ENCODE measurements at regions not wholly inside any gene's neighbourhood (a gene's known extent, or its start where the extent isn't known, plus 50 kb on each side); places are given as distances from the start of the nearest gene placed in this dataset.

- CTCF ChIA-PET: interaction anchor here (1.0 kb wide), 1 partner anchor 23 kb away, joined by 3 read pairs; no protein-coding TSS in a partner anchor
- Histone ChIP-seq H3K4me2 (ENCODE audit: low read length) (no peak overlapping the region), H3K36me3 (ENCODE audit: low read depth, low read length) (peaks cover 16% of the 10 kb centered on the region), H3K27me3 (ENCODE audit: low read length) (no peaks in the 10 kb centered on the region), H4K20me1 (ENCODE audit: low read length) (no peaks in the 10 kb centered on the region), H3K9me2 (replicated peaks; ENCODE audit: low read length) (no peaks in the 10 kb centered on the region), H3K79me2 (ENCODE audit: low read length) (no peaks in the 10 kb centered on the region), H2AFZ (ENCODE audit: low read length) (no peak overlapping the region), H3K9me3 (ENCODE audit: low read length) (no peaks in the 10 kb centered on the region), H3K27ac (ENCODE audit: low read length) (no peak overlapping the region), H3K4me1 (ENCODE audit: insufficient read depth, low read length) (peaks cover 13% of the 10 kb centered on the region), H3K9ac (ENCODE audit: low read length) (no peak overlapping the region), H3F3A (ENCODE audit: low read length, unreplicated experiment) (no peaks in the 10 kb centered on the region), H3K4me3 (ENCODE audit: low read length) (no peak overlapping the region)
- POLR2A ChIA-PET (ENCODE audit: unreplicated experiment): no interaction called here
- DNase-seq (no peak), ATAC-seq (no peak)
- intact Hi-C loops (cut with micrococcal nuclease): no loop called here
- BruUV-seq (replicated peaks): no TSS peak
- TF ChIP-seq, protein P1, sequence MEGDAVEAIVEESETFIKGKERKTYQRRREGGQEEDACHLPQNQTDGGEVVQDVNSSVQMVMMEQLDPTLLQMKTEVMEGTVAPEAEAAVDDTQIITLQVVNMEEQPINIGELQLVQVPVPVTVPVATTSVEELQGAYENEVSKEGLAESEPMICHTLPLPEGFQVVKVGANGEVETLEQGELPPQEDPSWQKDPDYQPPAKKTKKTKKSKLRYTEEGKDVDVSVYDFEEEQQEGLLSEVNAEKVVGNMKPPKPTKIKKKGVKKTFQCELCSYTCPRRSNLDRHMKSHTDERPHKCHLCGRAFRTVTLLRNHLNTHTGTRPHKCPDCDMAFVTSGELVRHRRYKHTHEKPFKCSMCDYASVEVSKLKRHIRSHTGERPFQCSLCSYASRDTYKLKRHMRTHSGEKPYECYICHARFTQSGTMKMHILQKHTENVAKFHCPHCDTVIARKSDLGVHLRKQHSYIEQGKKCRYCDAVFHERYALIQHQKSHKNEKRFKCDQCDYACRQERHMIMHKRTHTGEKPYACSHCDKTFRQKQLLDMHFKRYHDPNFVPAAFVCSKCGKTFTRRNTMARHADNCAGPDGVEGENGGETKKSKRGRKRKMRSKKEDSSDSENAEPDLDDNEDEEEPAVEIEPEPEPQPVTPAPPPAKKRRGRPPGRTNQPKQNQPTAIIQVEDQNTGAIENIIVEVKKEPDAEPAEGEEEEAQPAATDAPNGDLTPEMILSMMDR (conservative IDR thresholded peaks at IDR 0.05; ENCODE audit: low read depth, low read length): no peak
- TF ChIP-seq EZH2phosphoT487 (IDR thresholded peaks at IDR 0.05; ENCODE audit: borderline replicate concordance, low read length) (no peak), EZH2 (IDR thresholded peaks at IDR 0.05; ENCODE audit: low read length, unreplicated experiment) (no peak)
Measured at GRCh38 chr12:124400124-124400523, 105.2 kb downstream of the RFLNA start.

DNA sequence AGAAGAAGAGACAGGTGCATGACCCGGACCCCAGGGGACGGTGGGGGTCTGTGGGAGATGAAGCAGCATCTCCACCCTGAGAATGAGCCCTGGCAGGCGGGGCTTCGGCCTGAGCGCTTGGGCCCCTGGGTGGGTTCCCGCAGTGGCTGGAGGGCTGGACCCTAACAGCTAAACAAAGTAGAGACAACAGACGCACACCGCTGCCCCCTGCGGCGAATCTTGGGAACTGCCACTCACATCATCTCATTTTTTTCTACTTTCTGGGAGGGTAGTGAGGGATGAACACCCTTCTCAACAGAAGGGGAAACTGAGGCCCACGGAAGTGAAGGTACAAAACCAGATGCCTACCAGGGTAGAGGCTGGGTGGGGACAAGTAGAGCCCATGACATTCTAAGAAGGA lies 104.7 kb downstream of the RFLNA start:
- TF ChIP-seq EZH2 (IDR thresholded peaks at IDR 0.05; ENCODE audit: low read length, unreplicated experiment): no peak
- TF ChIP-seq, protein P1 (conservative IDR thresholded peaks at IDR 0.05; ENCODE audit: low read depth, low read length): peak; percentile 85
- no peak for TF ChIP-seq EZH2phosphoT487 (IDR thresholded peaks at IDR 0.05; ENCODE audit: borderline replicate concordance, low read length)
- intact Hi-C loops (cut with micrococcal nuclease): no loop called here
- H4K20me1 ChIP-seq (ENCODE audit: low read length): no peaks in the 10 kb centered on the region
- no peaks in the 10 kb centered on the region for H3K79me2 ChIP-seq (ENCODE audit: low read length)
- BruUV-seq (replicated peaks): no TSS peak
- H3K27ac ChIP-seq (ENCODE audit: low read length): no peak overlapping the region
- ChIA-PET POLR2A (ENCODE audit: unreplicated experiment) (no interaction called here), CTCF (interaction anchor here (0.6 to 1.0 kb wide), 2 partner anchors 23 to 47 kb away, joined by 3 read pairs; no protein-coding TSS in a partner anchor)
- peaks cover 16% of the 10 kb centered on the region; the same call in 1 of the 2 replicates for H3K36me3 ChIP-seq (ENCODE audit: low read depth, low read length)
- no peak overlapping the region for H3K4me3 ChIP-seq (ENCODE audit: low read length)
- H2AFZ ChIP-seq (ENCODE audit: low read length): no peak overlapping the region
- no peaks in the 10 kb centered on the region for H3K9me3 ChIP-seq (ENCODE audit: low read length)
- DNase-seq: peak; percentile 51
- no peak overlapping the region for H3K9ac ChIP-seq (ENCODE audit: low read length)
- no peak overlapping the region for H3K4me2 ChIP-seq (ENCODE audit: low read length)
- peaks cover 17% of the 10 kb centered on the region for H3K4me1 ChIP-seq (ENCODE audit: insufficient read depth, low read length)
- H3K27me3 ChIP-seq (ENCODE audit: low read length): no peaks in the 10 kb centered on the region
- no peak for ATAC-seq
- no peaks in the 10 kb centered on the region for H3K9me2 ChIP-seq (replicated peaks; ENCODE audit: low read length)
- no peaks in the 10 kb centered on the region for H3F3A ChIP-seq (ENCODE audit: low read length, unreplicated experiment)

DNA sequence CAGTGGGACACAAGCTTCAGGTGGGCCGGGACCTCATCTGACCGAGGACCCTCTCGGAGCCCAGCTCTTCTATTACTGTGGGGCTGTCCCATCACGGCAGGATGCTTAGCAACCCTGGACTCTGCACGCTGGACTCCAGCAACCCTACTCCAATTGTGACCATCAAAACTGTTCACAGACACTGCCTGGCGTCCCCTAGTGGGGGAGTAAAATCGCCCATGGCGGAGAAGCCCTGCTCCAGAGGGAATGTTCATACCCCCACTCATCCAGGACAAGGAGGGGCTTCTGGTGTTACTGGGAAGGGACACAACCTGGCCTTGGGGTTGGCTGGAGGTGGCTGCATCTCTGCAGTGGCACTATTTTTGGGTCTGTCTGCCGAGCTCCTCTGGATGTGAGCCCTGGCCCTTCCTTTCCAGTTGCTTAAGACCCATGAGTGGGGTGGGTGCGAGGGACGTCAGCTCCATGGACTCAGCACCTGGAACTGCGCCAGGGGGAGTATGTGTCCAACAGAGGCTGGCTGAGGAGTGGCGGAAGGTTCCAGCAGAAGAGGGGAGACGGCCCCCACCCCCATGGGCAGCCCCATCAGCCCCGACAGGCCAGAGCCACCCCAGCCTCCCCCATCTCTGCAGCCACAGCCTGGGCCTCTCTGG lies 103.8 kb downstream of the RFLNA start:
- Histone ChIP-seq H3K27me3 (ENCODE audit: low read length) (no peaks in the 10 kb centered on the region), H4K20me1 (ENCODE audit: low read length) (no peaks in the 10 kb centered on the region), H3K9me3 (ENCODE audit: low read length) (no peaks in the 10 kb centered on the region), H3K79me2 (ENCODE audit: low read length) (0 out of 2 replicates have a peak, but pooled peaks cover 5% of the 10 kb centered on the region), H3K27ac (ENCODE audit: low read length) (no peak overlapping the region), H3K9me2 (replicated peaks; ENCODE audit: low read length) (no peaks in the 10 kb centered on the region), H3K4me1 (ENCODE audit: insufficient read depth, low read length) (peaks cover 25% of the 10 kb centered on the region), H3K4me2 (ENCODE audit: low read length) (no peak overlapping the region), H2AFZ (ENCODE audit: low read length) (no peak overlapping the region), H3K4me3 (ENCODE audit: low read length) (no peak overlapping the region), H3K36me3 (ENCODE audit: low read depth, low read length) (peaks cover 16% of the 10 kb centered on the region; the same call in 1 of the 2 replicates), H3F3A (ENCODE audit: low read length, unreplicated experiment) (no peaks in the 10 kb centered on the region), H3K9ac (ENCODE audit: low read length) (no peak overlapping the region)
- no peak for TF ChIP-seq EZH2phosphoT487 (IDR thresholded peaks at IDR 0.05; ENCODE audit: borderline replicate concordance, low read length)
- TF ChIP-seq EZH2 (IDR thresholded peaks at IDR 0.05; ENCODE audit: low read length, unreplicated experiment): no peak
- TF ChIP-seq, protein P1 (conservative IDR thresholded peaks at IDR 0.05; ENCODE audit: low read depth, low read length): peak; percentile 44
- ATAC-seq: no peak
- CTCF ChIA-PET: no interaction called here
- BruUV-seq (replicated peaks): no TSS peak
- POLR2A ChIA-PET (ENCODE audit: unreplicated experiment): no interaction called here
- DNase-seq: no peak
- intact Hi-C loops (cut with micrococcal nuclease): no loop called here

All from PC-3 (cell line).